HEK293 (cell line): ENCODE measurements at regions not wholly inside any gene's neighbourhood (a gene's known extent, or its start where the extent isn't known, plus 50 kb on each side); places are given as distances from the start of the nearest gene placed in this dataset.

Source experiments
- EGR2 ChIP-seq: fragments of 450-650 bp; formaldehyde crosslinking; IDR thresholded peaks from 2 replicates; pipeline ENCODE4 v1.5.1; 2016; ENCODE audit warnings: low read depth, missing biosample characterization, missing genetic modification characterization
- MYNN ChIP-seq: fragments of 450-650 bp; formaldehyde crosslinking; IDR thresholded peaks from 2 replicates; pipeline ENCODE4 v1.5.1; 2016; ENCODE audit warnings: missing biosample characterization, missing genetic modification characterization, borderline replicate concordance
- PRDM1 ChIP-seq: fragments of 450-650 bp; formaldehyde crosslinking; IDR thresholded peaks from 2 replicates; pipeline ENCODE4; 2016; ENCODE audit warnings: missing biosample characterization, missing genetic modification characterization
- ZNF132 ChIP-seq: fragments of 450-650 bp; formaldehyde crosslinking; IDR thresholded peaks from 2 replicates; pipeline ENCODE4 v1.5.1; 2017; ENCODE audit warnings: missing biosample characterization, missing genetic modification characterization, borderline replicate concordance
- ZNF274 ChIP-seq, 2 experiments: fragments of 200-500 bp in 1 of 2; fragments of 450-650 bp in 1 of 2; sonication (Bioruptor generic) in 1 of 2; formaldehyde crosslinking in 1 of 2; IDR thresholded peaks; 2 replicates each; pipeline versions ENCODE4 v1.5.1 to v1.6.1; 2014 to 2016; ENCODE audit warnings: borderline replicate concordance in 1 of 2, inconsistent platforms in 1 of 2, low read length in 1 of 2, missing biosample characterization in 1 of 2, missing genetic modification characterization in 1 of 2
- ZNF621 ChIP-seq: fragments of 450-650 bp; formaldehyde crosslinking; IDR thresholded peaks from 2 replicates; pipeline ENCODE4 v1.5.1; 2017; ENCODE audit warnings: missing biosample characterization, missing genetic modification characterization
- ZNF664 ChIP-seq: fragments of 450-650 bp; formaldehyde crosslinking; IDR thresholded peaks from 2 replicates; pipeline ENCODE4 v1.5.1; 2016; ENCODE audit warnings: missing biosample characterization, missing genetic modification characterization
- TF ChIP-seq, protein P1 (sequence below): fragments of 450-650 bp; formaldehyde crosslinking; IDR thresholded peaks from 2 replicates; pipeline ENCODE4 v1.5.1; 2016; ENCODE audit warnings: missing biosample characterization, missing genetic modification characterization
- TF ChIP-seq, protein P2 (sequence below): fragments of 450-650 bp; formaldehyde crosslinking; IDR thresholded peaks from 2 replicates; pipeline ENCODE4 v1.5.1; 2016; ENCODE audit warnings: missing biosample characterization, missing genetic modification characterization, low read depth

DNA sequence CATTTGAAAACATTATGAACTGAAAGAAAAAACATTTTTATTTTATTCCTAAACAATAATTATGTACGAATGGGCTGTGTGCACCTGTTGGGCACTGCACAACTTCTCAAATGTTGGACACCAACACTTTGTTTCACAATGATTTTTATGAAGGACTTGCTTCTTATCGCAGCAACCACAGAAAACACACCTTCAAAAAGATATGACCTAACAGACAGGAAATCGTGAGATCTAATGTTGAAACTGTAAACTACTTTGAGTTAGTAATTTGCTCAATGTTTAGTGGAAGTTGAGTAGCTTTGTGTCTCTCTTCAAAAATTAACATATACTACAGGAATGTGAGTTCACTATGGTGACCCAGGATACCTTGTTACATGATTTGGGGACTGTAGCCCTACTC, 98.6 kb downstream of the NXPE2 start:
- TF ChIP-seq, protein P1, sequence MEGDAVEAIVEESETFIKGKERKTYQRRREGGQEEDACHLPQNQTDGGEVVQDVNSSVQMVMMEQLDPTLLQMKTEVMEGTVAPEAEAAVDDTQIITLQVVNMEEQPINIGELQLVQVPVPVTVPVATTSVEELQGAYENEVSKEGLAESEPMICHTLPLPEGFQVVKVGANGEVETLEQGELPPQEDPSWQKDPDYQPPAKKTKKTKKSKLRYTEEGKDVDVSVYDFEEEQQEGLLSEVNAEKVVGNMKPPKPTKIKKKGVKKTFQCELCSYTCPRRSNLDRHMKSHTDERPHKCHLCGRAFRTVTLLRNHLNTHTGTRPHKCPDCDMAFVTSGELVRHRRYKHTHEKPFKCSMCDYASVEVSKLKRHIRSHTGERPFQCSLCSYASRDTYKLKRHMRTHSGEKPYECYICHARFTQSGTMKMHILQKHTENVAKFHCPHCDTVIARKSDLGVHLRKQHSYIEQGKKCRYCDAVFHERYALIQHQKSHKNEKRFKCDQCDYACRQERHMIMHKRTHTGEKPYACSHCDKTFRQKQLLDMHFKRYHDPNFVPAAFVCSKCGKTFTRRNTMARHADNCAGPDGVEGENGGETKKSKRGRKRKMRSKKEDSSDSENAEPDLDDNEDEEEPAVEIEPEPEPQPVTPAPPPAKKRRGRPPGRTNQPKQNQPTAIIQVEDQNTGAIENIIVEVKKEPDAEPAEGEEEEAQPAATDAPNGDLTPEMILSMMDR: no peak
- TF ChIP-seq MYNN (tag by site-specific recombination) (no peak), EGR2 (tag by site-specific recombination) (no peak), ZNF274 (IDR thresholded peaks at IDR 0.05; ENCODE audit: low read length) (no peak), ZNF274 (tag by site-specific recombination; IDR thresholded peaks at IDR 0.05; ENCODE audit: borderline replicate concordance) (no peak), ZNF132 (tag by site-specific recombination) (no peak), ZNF621 (no peak), ZNF664 (tag by site-specific recombination) (no peak), PRDM1 (no peak)
- TF ChIP-seq, protein P2, sequence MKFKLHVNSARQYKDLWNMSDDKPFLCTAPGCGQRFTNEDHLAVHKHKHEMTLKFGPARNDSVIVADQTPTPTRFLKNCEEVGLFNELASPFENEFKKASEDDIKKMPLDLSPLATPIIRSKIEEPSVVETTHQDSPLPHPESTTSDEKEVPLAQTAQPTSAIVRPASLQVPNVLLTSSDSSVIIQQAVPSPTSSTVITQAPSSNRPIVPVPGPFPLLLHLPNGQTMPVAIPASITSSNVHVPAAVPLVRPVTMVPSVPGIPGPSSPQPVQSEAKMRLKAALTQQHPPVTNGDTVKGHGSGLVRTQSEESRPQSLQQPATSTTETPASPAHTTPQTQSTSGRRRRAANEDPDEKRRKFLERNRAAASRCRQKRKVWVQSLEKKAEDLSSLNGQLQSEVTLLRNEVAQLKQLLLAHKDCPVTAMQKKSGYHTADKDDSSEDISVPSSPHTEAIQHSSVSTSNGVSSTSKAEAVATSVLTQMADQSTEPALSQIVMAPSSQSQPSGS (tag by site-specific recombination): no peak
